ENCODE measurements at regions not wholly inside any gene's neighbourhood (a gene's known extent, or its start where the extent isn't known, plus 50 kb on each side); places are given as distances from the start of the nearest gene placed in this dataset.

- TF ChIP-seq ZNF687 (CRISPR knock-in tag; IDR thresholded peaks at IDR 0.05) (no peak), MLLT10 (CRISPR knock-in tag; IDR thresholded peaks at IDR 0.05) (0 out of 2 replicates have a peak, but pooled peaks have one; percentile 17), ATF4 (CRISPR knock-in tag; IDR thresholded peaks at IDR 0.05) (peak in 1 of 2 experiments; percentile 96; a peak in 2 of 4 replicates), ELF1 (CRISPR knock-in tag; IDR thresholded peaks at IDR 0.05) (peak; percentile 42), ZNF720 (CRISPR knock-in tag; IDR thresholded peaks at IDR 0.05) (no peak), SOX6 (IDR thresholded peaks at IDR 0.05) (no peak), SOX6 (CRISPR knock-in tag; IDR thresholded peaks at IDR 0.05) (peak; percentile 99), ZGPAT (CRISPR knock-in tag; IDR thresholded peaks at IDR 0.05) (peak; percentile 99), GMEB1 (CRISPR knock-in tag; IDR thresholded peaks at IDR 0.05; ENCODE audit: borderline replicate concordance) (peak; percentile 43; the same call in 1 of the 2 replicates), ZFY (CRISPR knock-in tag; IDR thresholded peaks at IDR 0.05) (peak; percentile 76), ZNF670 (CRISPR knock-in tag; IDR thresholded peaks at IDR 0.05; ENCODE audit: borderline replicate concordance) (no peak), ZNF235 (CRISPR knock-in tag; IDR thresholded peaks at IDR 0.05; ENCODE audit: borderline replicate concordance) (no peak), MTERF4 (CRISPR knock-in tag; IDR thresholded peaks at IDR 0.05) (no peak), PHF20 (CRISPR knock-in tag; IDR thresholded peaks at IDR 0.05) (0 out of 2 replicates have a peak, but pooled peaks have one; percentile 2), JUNB (CRISPR knock-in tag; IDR thresholded peaks at IDR 0.05; ENCODE audit: borderline replicate concordance) (peak; percentile 94; the same call in 1 of the 2 replicates), TBP (CRISPR knock-in tag; IDR thresholded peaks at IDR 0.05) (peak; percentile 84; the same call in 1 of the 2 replicates), TFDP1 (CRISPR knock-in tag; IDR thresholded peaks at IDR 0.05; ENCODE audit: borderline replicate concordance) (peak; percentile 80; the same call in 1 of the 2 replicates), ZFP36 (IDR thresholded peaks at IDR 0.05; ENCODE audit: borderline replicate concordance, low read depth, low read length, partially characterized antibody) (no peak)
Observed at GRCh38 chr2:215793747-215794595, 219.4 kb downstream of the MREG start (continued).

All from HepG2 (cell line).